ENCODE measurements at regions not wholly inside any gene's neighbourhood (a gene's known extent, or its start where the extent isn't known, plus 50 kb on each side); places are given as distances from the start of the nearest gene placed in this dataset.

DNA sequence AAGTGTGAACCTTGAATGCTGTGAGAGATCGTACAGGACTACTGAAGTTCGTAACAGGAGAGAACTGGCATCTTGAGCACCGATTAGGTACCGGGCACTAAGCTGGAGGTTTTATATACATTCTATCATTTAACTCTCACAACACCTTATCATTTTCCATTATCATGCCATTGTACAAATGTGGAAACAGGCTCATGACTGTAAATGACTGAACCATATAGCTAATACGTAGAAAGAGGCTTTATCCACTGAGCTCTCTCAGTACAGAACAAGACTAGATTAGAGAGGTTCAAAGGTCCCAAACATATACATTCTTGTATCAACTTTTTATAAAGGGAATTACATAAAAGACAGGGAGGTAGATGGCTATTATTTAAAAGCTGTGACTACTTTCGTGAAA is 130.6 kb downstream of the CEP57L1 start:
- no peak for DNase-seq

DNA sequence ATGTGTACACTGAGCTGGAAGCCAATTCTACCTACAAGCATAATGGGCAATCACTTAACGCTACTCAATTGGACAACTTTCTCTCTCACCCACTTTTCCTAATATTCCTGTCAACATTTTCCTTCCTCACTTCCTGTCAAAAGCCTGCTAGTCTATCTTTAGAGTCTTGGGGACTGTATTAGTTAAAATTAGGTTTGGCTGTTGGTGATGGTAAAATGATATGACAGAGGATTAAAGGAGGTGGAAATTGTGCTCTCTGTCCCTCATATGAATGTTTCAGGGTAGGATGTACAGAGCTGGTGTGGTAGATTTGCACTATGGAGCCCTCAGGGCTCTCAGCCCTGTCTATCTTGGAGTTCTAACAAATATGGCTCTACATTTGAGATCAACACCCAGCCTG is 129.7 kb downstream of the CEP57L1 start:
- DNase-seq = no peak

DNA sequence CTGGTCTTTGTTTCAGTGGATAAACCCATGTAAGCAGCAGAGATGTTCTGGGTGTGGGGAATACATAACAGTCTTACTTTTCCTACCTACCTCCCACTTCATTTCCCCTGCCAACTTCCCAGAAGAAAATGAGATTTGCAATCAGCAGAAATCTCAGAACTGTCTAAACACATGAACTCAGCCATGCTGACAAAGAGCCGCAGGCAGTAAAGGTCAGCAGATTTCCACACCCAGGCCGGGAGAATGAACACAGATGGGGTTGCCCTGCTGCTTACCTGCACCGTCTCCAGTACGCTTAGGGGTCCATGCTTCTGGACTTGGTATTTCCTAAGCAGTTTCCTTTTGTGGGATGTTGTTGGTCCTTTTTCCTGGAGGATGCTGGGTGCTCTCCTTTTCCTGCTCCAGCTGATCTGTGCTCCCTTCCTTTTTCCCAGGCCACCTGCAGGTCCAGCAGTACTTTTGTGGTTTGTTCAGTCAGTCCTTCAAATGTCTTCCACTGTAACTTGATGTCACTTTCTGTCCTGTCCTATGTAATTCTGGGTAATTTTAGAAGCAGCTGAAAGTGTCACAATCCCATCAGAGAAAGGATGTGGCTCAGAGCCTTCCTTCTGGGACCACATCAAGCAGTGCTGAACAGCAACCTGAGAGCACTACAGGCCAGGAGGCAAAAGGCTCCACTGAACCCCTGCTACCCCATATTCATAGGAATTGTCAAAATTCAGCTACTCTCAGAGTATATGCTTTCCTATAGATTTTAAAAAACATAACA is 129.0 kb downstream of the CEP57L1 start:
- DNase-seq = no peak

DNA sequence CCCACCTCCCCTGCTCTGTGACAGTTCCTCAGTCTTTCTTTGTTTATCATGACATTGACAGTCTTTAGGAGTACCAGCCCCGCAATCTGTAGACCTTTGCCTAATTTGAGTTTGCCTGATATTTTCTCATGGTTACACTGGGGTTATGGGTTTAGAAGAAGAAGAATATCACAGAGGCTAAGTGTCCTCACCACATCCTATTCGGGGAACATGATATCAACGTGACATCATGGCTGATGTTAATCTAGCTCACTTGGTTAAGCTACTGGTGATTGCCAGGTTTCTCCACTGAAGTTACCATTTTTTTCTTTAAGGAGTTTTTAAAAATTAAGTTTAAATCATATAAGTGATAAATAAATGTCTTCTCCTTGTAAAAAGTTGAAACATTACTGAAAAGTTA is 127.5 kb downstream of the CEP57L1 start:
- DNase-seq = no peak

DNA sequence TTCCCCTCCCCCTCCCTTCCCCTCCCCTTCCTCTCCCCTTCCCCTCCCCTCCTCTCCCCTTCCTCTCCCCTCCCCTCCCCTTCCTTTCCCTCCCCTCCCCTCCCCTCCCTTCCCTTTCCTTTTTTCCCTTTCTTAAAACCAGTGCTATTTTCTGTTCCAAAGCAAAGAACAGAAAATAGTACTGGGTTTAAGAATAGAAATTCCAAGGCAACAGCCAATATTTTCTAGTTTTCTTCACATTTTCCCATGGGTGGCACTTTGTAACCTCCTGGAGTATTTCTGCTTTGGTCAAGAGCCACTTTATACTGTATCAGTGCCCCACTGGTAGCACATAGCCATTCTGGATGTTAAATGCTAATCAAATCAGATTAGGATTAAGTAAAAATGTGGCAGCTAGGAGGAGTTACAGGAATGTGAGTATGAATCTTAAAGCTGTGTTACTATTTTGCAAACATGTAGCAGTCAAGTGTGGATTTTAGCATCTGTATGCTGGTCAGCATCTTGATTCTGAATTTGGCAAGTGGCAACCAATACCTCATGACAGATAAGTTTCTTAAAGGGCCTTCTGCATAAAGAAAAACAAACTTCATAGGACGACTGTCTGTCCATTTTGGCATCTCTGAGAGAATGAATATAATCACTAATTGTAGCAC is 126.4 kb downstream of the CEP57L1 start:
- DNase-seq = no peak

Measured in NCI-H2029 treated with DMSO at 0.1 percent for 48 hours (cell line).